Superior temporal gyrus (tissue), 1 donor: ENCODE measurements at regions not wholly inside any gene's neighbourhood (a gene's known extent, or its start where the extent isn't known, plus 50 kb on each side); places are given as distances from the start of the nearest gene placed in this dataset.

Source experiments
- DNase-seq: peaks from one replicate; pipeline ENCODE4 v3.0.0-alpha.2; 2016; ENCODE audit errors: extremely low spot score

GRCh38 chr10:21327289-21327993, 198.0 kb downstream of the SKIDA1 start:
- no peak for DNase-seq

GRCh38 chr10:21326594-21327288, 198.7 kb downstream of the SKIDA1 start:
- no peak for DNase-seq

GRCh38 chr10:21318540-21319167, 206.8 kb downstream of the SKIDA1 start:
- DNase-seq: no peak

- no peak for DNase-seq
Measured at GRCh38 chr10:21317902-21318301, 207.6 kb downstream of the SKIDA1 start.

DNA sequence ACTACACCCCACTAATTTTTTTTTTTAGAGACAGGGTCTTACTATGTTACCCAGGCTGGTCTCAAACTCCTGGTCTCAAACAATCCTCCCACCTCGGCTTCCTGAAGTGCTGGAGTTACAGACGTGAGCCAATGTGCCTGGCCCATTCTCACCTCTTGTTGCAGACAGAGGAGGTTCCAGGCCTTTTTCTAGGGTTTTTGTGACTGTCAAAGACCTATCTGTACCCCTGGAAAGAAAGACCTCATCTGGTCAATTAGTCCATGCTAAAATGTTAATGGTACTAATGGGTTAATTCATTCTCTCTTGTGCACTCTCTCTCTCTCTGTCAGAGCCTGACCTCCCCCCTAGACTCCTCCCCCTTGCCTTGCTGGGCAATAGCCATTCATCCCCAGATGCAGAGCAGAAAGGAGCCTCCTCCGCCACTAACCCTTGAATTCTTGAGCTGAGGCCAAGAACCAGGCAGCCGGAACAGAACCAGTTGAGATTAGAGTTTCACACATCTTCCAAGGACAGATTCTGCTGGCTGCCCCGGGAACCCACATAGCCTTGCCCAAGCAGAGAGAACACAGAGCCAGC, 209.7 kb downstream of the SKIDA1 start:
- DNase-seq: no peak

- DNase-seq: no peak
Measured at GRCh38 chr10:21314906-21315644, 210.4 kb downstream of the SKIDA1 start.

GRCh38 chr10:21314111-21314626, 211.3 kb downstream of the SKIDA1 start:
- DNase-seq: no peak

GRCh38 chr10:21313691-21314090, 211.8 kb downstream of the SKIDA1 start:
- no peak for DNase-seq

- no peak for DNase-seq
Measured at GRCh38 chr10:21311426-21311825, 214.1 kb downstream of the SKIDA1 start.

- DNase-seq: no peak
Measured at GRCh38 chr10:21309427-21309826, 216.1 kb downstream of the SKIDA1 start.

GRCh38 chr10:21308946-21309345, 216.5 kb downstream of the SKIDA1 start:
- no peak for DNase-seq

DNA sequence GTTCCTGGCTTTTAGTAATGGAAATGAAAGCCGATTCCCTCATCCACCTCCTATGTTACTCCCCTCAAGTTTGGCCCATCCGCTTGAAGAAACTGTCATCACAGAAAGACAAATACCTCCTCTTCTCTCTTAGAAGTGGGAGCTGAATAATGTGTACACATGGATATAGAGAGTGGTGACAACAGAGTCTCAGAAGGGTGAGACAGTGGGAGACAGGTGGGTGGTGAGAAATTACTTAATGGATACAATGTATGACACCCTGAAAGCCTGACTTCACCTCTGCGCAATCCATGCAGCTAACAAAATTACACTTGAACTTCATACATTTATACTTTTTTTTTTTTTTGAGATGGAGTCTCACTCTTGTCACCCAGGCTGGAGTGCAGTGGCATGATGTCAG, 217.5 kb downstream of the SKIDA1 start:
- DNase-seq: no peak

GRCh38 chr10:21304608-21305007, 220.9 kb downstream of the SKIDA1 start:
- no peak for DNase-seq

GRCh38 chr10:21304198-21304597, 221.3 kb downstream of the SKIDA1 start:
- no peak for DNase-seq

- DNase-seq: no peak
Measured at GRCh38 chr10:21300551-21300950, 224.9 kb downstream of the SKIDA1 start.

GRCh38 chr10:21299330-21299729, 226.2 kb downstream of the SKIDA1 start:
- no peak for DNase-seq

DNA sequence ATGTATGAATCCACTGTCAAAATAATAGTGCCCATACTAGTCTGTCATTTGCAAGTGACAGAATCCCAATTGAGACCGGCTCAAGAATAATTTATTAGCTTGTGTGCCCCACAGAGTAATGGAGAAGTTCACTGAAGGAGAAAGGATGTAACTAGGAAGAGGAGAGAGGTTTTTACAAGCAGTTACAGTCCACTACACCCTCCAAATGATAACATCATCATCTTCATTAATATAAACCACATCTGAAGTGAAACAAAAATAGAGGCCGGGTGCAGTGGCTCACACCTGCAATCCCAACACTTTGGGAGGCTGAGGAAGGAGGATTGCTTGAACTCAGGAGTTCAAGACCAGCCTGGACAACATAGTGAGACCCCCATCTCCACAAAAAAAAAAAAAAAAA, 226.8 kb downstream of the SKIDA1 start:
- DNase-seq: no peak

DNA sequence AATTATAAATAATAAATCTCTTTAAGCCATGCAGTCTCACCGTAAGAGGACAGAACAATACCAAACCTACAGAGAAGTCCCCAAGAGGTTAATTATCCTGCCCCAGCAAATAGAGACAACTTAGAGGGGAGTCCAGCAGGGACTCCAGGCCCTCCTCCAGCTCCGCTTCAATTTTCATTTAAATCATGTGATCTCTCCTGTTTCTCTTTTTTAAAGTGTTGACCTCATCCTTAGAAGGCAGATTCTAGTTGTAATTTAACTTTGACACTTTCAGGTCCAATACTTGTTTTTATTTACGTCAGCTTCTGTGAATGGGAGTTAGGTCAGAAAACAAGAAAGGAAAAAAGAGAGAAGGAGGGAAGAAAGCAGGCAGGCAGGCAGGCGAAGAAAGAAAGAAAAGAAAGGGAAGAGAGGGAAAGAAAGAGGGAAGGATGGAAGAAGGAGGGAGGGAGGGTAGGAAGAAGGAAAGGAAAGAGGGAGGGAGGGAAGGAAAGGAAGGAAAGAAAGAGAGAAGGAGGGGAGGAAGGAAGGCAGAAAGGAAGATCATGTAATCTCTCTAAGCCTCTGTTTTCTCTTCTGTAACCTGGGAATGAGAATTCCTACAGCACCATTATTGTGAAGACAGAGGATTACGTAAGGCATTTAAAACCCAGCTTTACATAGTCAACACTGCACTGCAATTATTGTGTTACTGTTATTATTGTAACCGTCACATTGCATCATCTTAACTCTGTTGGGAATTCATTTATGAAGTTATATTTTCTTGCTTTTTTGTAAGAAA, 227.7 kb downstream of the SKIDA1 start:
- no peak for DNase-seq

- no peak for DNase-seq
Measured at GRCh38 chr10:21296575-21297355, 228.7 kb downstream of the SKIDA1 start.
